Activated naive CD4-positive, alpha-beta T cell treated with anti-CD3 and anti-CD28 coated beads, Interleukin-2, amount 10 ng/mL, durations not matched to agents 7 days and 5 days (primary cell): ENCODE measurements at regions not wholly inside any gene's neighbourhood (a gene's known extent, or its start where the extent isn't known, plus 50 kb on each side); places are given as distances from the start of the nearest gene placed in this dataset.

Source experiments
- CTCF ChIA-PET: fragments of 350-600 bp; sonication (Branson Sonifier 250); formaldehyde crosslinking; loops from one replicate; lab custom pipeline; 2021; ENCODE audit warnings: antibody characterized with exemption; lab: Charles Lee
- DNase-seq: peaks from one replicate; pipeline ENCODE4 v3.0.0-alpha.2; 2020
- H3K27ac Mint-ChIP-seq: one replicate; pipeline ENCODE4 v1.8.0; 2021; ENCODE audit warnings: mild to moderate bottlenecking, moderate library complexity, mixed read lengths
- H3K27me3 Mint-ChIP-seq: one replicate; pipeline ENCODE4 v1.8.0; 2021; ENCODE audit warnings: mild to moderate bottlenecking, mixed read lengths
- H3K36me3 Mint-ChIP-seq: one replicate; pipeline ENCODE4 v1.8.0; 2021; ENCODE audit warnings: mixed read lengths
- H3K4me1 Mint-ChIP-seq: one replicate; pipeline ENCODE4 v1.8.0; 2021; ENCODE audit warnings: mixed read lengths
- H3K4me3 Mint-ChIP-seq: one replicate; pipeline ENCODE4 v1.8.0; 2021; ENCODE audit warnings: mild to moderate bottlenecking, moderate library complexity, mixed read lengths
- H3K9me3 Mint-ChIP-seq: one replicate; pipeline ENCODE4 v1.8.0; 2021; ENCODE audit warnings: mixed read lengths

- CTCF ChIA-PET = no interaction called here
- DNase-seq = no peak
- peaks cover 19% of the 10 kb centered on the region for H3K36me3 Mint-ChIP-seq
- H3K4me1 Mint-ChIP-seq = peaks cover 47% of the 10 kb centered on the region
- H3K9me3 Mint-ChIP-seq = peaks cover 15% of the 10 kb centered on the region
- H3K27me3 Mint-ChIP-seq = no peaks in the 10 kb centered on the region
- H3K4me3 Mint-ChIP-seq = no peak overlapping the region
- no peak overlapping the region for H3K27ac Mint-ChIP-seq
These were observed 102.1 kb downstream of the DUSP6 start for GRCh38 chr12:89250213-89250612.

- peaks cover 9% of the 10 kb centered on the region for H3K9me3 Mint-ChIP-seq
- no peak overlapping the region for H3K4me3 Mint-ChIP-seq
- DNase-seq = no peak
- H3K36me3 Mint-ChIP-seq = peaks cover 19% of the 10 kb centered on the region
- no peaks in the 10 kb centered on the region for H3K27me3 Mint-ChIP-seq
- CTCF ChIA-PET = interaction anchor here (1.2 to 4.5 kb wide), 2 partner anchors 104 to 231 kb away, joined by 5 to 32 read pairs; partner anchors contain the start of gene DUSP6
- peaks cover 65% of the 10 kb centered on the region for H3K4me1 Mint-ChIP-seq
- H3K27ac Mint-ChIP-seq = no peak overlapping the region
These were observed 104.3 kb downstream of the DUSP6 start for GRCh38 chr12:89247967-89248366.

GRCh38 chr12:89247541-89247942 lies 104.8 kb downstream of the DUSP6 start:
- Mint-ChIP-seq H3K27me3 (no peaks in the 10 kb centered on the region), H3K4me3 (no peak overlapping the region), H3K9me3 (peaks cover 8% of the 10 kb centered on the region), H3K36me3 (peaks cover 17% of the 10 kb centered on the region), H3K4me1 (peaks cover 65% of the 10 kb centered on the region), H3K27ac (no peak overlapping the region)
- DNase-seq = no peak
- CTCF ChIA-PET = interaction anchor here (1.2 to 4.5 kb wide), 3 partner anchors 14 to 230 kb away, joined by 4 to 32 read pairs (median 5); partner anchors contain the start of gene DUSP6

GRCh38 chr12:89245090-89245489 lies 107.2 kb downstream of the DUSP6 start:
- Mint-ChIP-seq H3K27me3 (no peaks in the 10 kb centered on the region), H3K9me3 (peaks cover 19% of the 10 kb centered on the region), H3K4me3 (peak overlapping the region; percentile 46), H3K36me3 (peaks cover 25% of the 10 kb centered on the region), H3K4me1 (peaks cover 58% of the 10 kb centered on the region), H3K27ac (peak overlapping the region; percentile 91)
- DNase-seq = peak; percentile 73
- CTCF ChIA-PET = interaction anchor here (0.6 to 4.5 kb wide), 33 partner anchors 9 to 225 kb away, joined by 3 to 32 read pairs (median 4); partner anchors contain the start of gene DUSP6

- H3K9me3 Mint-ChIP-seq = peaks cover 20% of the 10 kb centered on the region
- peak overlapping the region; percentile 46 for H3K4me3 Mint-ChIP-seq
- peaks cover 25% of the 10 kb centered on the region for H3K36me3 Mint-ChIP-seq
- DNase-seq = peak; percentile 37
- peaks cover 59% of the 10 kb centered on the region for H3K4me1 Mint-ChIP-seq
- H3K27ac Mint-ChIP-seq = peak overlapping the region; percentile 91
- no peaks in the 10 kb centered on the region for H3K27me3 Mint-ChIP-seq
- CTCF ChIA-PET = interaction anchor here (0.6 to 4.5 kb wide), 30 partner anchors 9 to 225 kb away, joined by 3 to 32 read pairs (median 4); partner anchors contain the start of gene DUSP6
These were observed 107.8 kb downstream of the DUSP6 start for GRCh38 chr12:89244536-89244935.

GRCh38 chr12:89243771-89244170 lies 108.5 kb downstream of the DUSP6 start:
- no peaks in the 10 kb centered on the region for H3K27me3 Mint-ChIP-seq
- H3K4me1 Mint-ChIP-seq = peaks cover 67% of the 10 kb centered on the region
- peak overlapping the region; percentile 1 for H3K4me3 Mint-ChIP-seq
- H3K27ac Mint-ChIP-seq = peak overlapping the region; percentile 91
- H3K36me3 Mint-ChIP-seq = peaks cover 27% of the 10 kb centered on the region
- CTCF ChIA-PET = interaction anchor here (1.0 to 4.5 kb wide), 15 partner anchors 8 to 224 kb away, joined by 3 to 32 read pairs (median 6); partner anchors contain the start of gene DUSP6
- no peak for DNase-seq
- H3K9me3 Mint-ChIP-seq = peaks cover 20% of the 10 kb centered on the region

- Mint-ChIP-seq H3K4me1 (peaks cover 89% of the 10 kb centered on the region), H3K4me3 (no peak overlapping the region), H3K27ac (no peak overlapping the region), H3K36me3 (peaks cover 38% of the 10 kb centered on the region), H3K27me3 (no peaks in the 10 kb centered on the region), H3K9me3 (peaks cover 29% of the 10 kb centered on the region)
- no peak for DNase-seq
- CTCF ChIA-PET = interaction anchor here (1.0 kb wide), 1 partner anchor 80 kb away, joined by 3 read pairs; no protein-coding TSS in a partner anchor
These were observed 112.8 kb downstream of the DUSP6 start for GRCh38 chr12:89239534-89239933.

- no peak for DNase-seq
- Mint-ChIP-seq H3K27ac (no peak overlapping the region), H3K4me1 (peaks cover 86% of the 10 kb centered on the region), H3K27me3 (no peaks in the 10 kb centered on the region), H3K36me3 (peaks cover 39% of the 10 kb centered on the region), H3K9me3 (peaks cover 33% of the 10 kb centered on the region), H3K4me3 (no peak overlapping the region)
- CTCF ChIA-PET = interaction anchor here (1.6 kb wide), 1 partner anchor 9 kb away, joined by 3 read pairs; no protein-coding TSS in a partner anchor
These were observed 113.7 kb downstream of the DUSP6 start for GRCh38 chr12:89238593-89238992.

GRCh38 chr12:89237763-89238162 lies 114.5 kb downstream of the DUSP6 start:
- Mint-ChIP-seq H3K27me3 (no peaks in the 10 kb centered on the region), H3K4me1 (peaks cover 82% of the 10 kb centered on the region), H3K9me3 (peaks cover 31% of the 10 kb centered on the region), H3K27ac (no peak overlapping the region), H3K36me3 (peaks cover 36% of the 10 kb centered on the region), H3K4me3 (no peak overlapping the region)
- CTCF ChIA-PET = interaction anchor here (1.6 kb wide), 1 partner anchor 8 kb away, joined by 3 read pairs; no protein-coding TSS in a partner anchor
- DNase-seq = no peak

GRCh38 chr12:89236748-89237383 lies 115.4 kb downstream of the DUSP6 start:
- CTCF ChIA-PET = interaction anchor here (1.2 to 1.8 kb wide), 2 partner anchors 7 to 9 kb away, joined by 4 read pairs; no protein-coding TSS in a partner anchor
- Mint-ChIP-seq H3K4me1 (peaks cover 85% of the 10 kb centered on the region), H3K27me3 (no peaks in the 10 kb centered on the region), H3K9me3 (peaks cover 29% of the 10 kb centered on the region), H3K4me3 (no peak overlapping the region), H3K36me3 (peaks cover 34% of the 10 kb centered on the region), H3K27ac (peak overlapping the region; percentile 9)
- no peak for DNase-seq

- Mint-ChIP-seq H3K4me1 (peaks cover 89% of the 10 kb centered on the region), H3K9me3 (peaks cover 26% of the 10 kb centered on the region), H3K36me3 (peaks cover 35% of the 10 kb centered on the region), H3K27ac (peak overlapping the region; percentile 89), H3K27me3 (no peaks in the 10 kb centered on the region), H3K4me3 (no peak overlapping the region)
- CTCF ChIA-PET = interaction anchor here (0.8 to 1.8 kb wide), 3 partner anchors 8 to 230 kb away, joined by 4 read pairs; no protein-coding TSS in a partner anchor
- no peak for DNase-seq
These were observed 116.1 kb downstream of the DUSP6 start for GRCh38 chr12:89236237-89236636.

- Mint-ChIP-seq H3K27me3 (no peaks in the 10 kb centered on the region), H3K4me3 (peak overlapping the region; percentile 43), H3K36me3 (peaks cover 31% of the 10 kb centered on the region), H3K4me1 (peaks cover 89% of the 10 kb centered on the region), H3K9me3 (peaks cover 20% of the 10 kb centered on the region), H3K27ac (peak overlapping the region; percentile 89)
- CTCF ChIA-PET = interaction anchor here (0.7 to 2.0 kb wide), 5 partner anchors 8 to 231 kb away, joined by 3 to 4 read pairs (median 4); partner anchors contain the start of gene DUSP6
- peak; percentile 36 for DNase-seq
These were observed 116.9 kb downstream of the DUSP6 start for GRCh38 chr12:89235189-89235993.

GRCh38 chr12:89234324-89235114 lies 117.8 kb downstream of the DUSP6 start:
- H3K27me3 Mint-ChIP-seq = no peaks in the 10 kb centered on the region
- H3K4me1 Mint-ChIP-seq = peaks cover 83% of the 10 kb centered on the region
- DNase-seq = no peak
- CTCF ChIA-PET = interaction anchor here (2.0 kb wide), 1 partner anchor 118 kb away, joined by 4 read pairs; the partner anchor contains the start of gene DUSP6
- no peak overlapping the region for H3K4me3 Mint-ChIP-seq
- peaks cover 17% of the 10 kb centered on the region for H3K9me3 Mint-ChIP-seq
- H3K36me3 Mint-ChIP-seq = peaks cover 28% of the 10 kb centered on the region
- peak overlapping the region; percentile 89 for H3K27ac Mint-ChIP-seq
